ENCODE measurements at regions not wholly inside any gene's neighbourhood (a gene's known extent, or its start where the extent isn't known, plus 50 kb on each side); places are given as distances from the start of the nearest gene placed in this dataset.

GRCh38 chrX:140110081-140110650, 144.8 kb upstream of the CXorf66 start:
- TF ChIP-seq EP300 (IDR thresholded peaks at IDR 0.05; ENCODE audit: borderline replicate concordance) (no peak), TEAD4 (IDR thresholded peaks at IDR 0.05) (no peak), RAD21 (IDR thresholded peaks at IDR 0.05; ENCODE audit: low read depth) (no peak), ZBTB7A (IDR thresholded peaks at IDR 0.05; ENCODE audit: low read depth) (no peak), YY1 (IDR thresholded peaks at IDR 0.05; ENCODE audit: low read depth) (no peak), NFIC (IDR thresholded peaks at IDR 0.05) (no peak), TAF1 (IDR thresholded peaks at IDR 0.05; ENCODE audit: low read depth) (no peak), TCF12 (IDR thresholded peaks at IDR 0.05; ENCODE audit: low read depth) (no peak), FOXM1 (IDR thresholded peaks at IDR 0.05; ENCODE audit: borderline replicate concordance, low read depth) (no peak), EGR1 (IDR thresholded peaks at IDR 0.05) (no peak), CEBPB (IDR thresholded peaks at IDR 0.05) (no peak), REST (IDR thresholded peaks at IDR 0.05; ENCODE audit: low read depth) (no peak), MAX (IDR thresholded peaks at IDR 0.05) (no peak), CREB1 (IDR thresholded peaks at IDR 0.05; ENCODE audit: low read depth) (no peak), USF1 (IDR thresholded peaks at IDR 0.05) (no peak)

- TF ChIP-seq YY1 (IDR thresholded peaks at IDR 0.05; ENCODE audit: low read depth) (no peak), CEBPB (IDR thresholded peaks at IDR 0.05) (no peak), TCF12 (IDR thresholded peaks at IDR 0.05; ENCODE audit: low read depth) (no peak), MAX (IDR thresholded peaks at IDR 0.05) (no peak), REST (IDR thresholded peaks at IDR 0.05; ENCODE audit: low read depth) (no peak), ZBTB7A (IDR thresholded peaks at IDR 0.05; ENCODE audit: low read depth) (no peak), FOXM1 (IDR thresholded peaks at IDR 0.05; ENCODE audit: borderline replicate concordance, low read depth) (no peak), USF1 (IDR thresholded peaks at IDR 0.05) (no peak), EGR1 (IDR thresholded peaks at IDR 0.05) (no peak), TAF1 (IDR thresholded peaks at IDR 0.05; ENCODE audit: low read depth) (no peak), RAD21 (IDR thresholded peaks at IDR 0.05; ENCODE audit: low read depth) (no peak), CREB1 (IDR thresholded peaks at IDR 0.05; ENCODE audit: low read depth) (no peak), EP300 (IDR thresholded peaks at IDR 0.05; ENCODE audit: borderline replicate concordance) (no peak), NFIC (IDR thresholded peaks at IDR 0.05) (no peak), TEAD4 (IDR thresholded peaks at IDR 0.05) (no peak)
Observed at GRCh38 chrX:140104760-140105159, 139.4 kb upstream of the CXorf66 start.

DNA sequence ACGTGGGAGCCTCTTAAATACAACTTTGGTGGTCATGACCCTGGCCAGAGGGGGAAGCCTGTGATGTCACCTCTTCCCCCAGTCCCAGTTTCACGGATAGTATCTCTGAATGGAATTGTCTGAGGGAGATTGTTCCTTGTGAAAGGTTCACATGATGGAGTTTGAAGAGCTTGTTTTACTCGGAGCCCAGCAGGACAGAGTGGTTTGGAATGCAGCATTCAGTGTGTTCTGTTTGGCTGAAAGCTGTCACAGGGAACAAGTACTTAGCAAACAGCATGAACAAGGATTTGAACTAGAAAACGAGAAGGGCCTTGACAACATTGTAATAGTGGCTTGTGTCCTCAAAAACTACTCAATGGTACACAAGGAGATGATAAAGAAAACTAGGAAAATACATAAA, 133.9 kb upstream of the CXorf66 start:
- TF ChIP-seq RAD21 (IDR thresholded peaks at IDR 0.05; ENCODE audit: low read depth) (no peak), YY1 (IDR thresholded peaks at IDR 0.05; ENCODE audit: low read depth) (no peak), MAX (IDR thresholded peaks at IDR 0.05) (no peak), REST (IDR thresholded peaks at IDR 0.05; ENCODE audit: low read depth) (no peak), TCF12 (IDR thresholded peaks at IDR 0.05; ENCODE audit: low read depth) (no peak), ZBTB7A (IDR thresholded peaks at IDR 0.05; ENCODE audit: low read depth) (no peak), USF1 (IDR thresholded peaks at IDR 0.05) (no peak), CREB1 (IDR thresholded peaks at IDR 0.05; ENCODE audit: low read depth) (no peak), CEBPB (IDR thresholded peaks at IDR 0.05) (no peak), EGR1 (IDR thresholded peaks at IDR 0.05) (no peak), TAF1 (IDR thresholded peaks at IDR 0.05; ENCODE audit: low read depth) (no peak), FOXM1 (IDR thresholded peaks at IDR 0.05; ENCODE audit: borderline replicate concordance, low read depth) (no peak), NFIC (IDR thresholded peaks at IDR 0.05) (no peak), TEAD4 (IDR thresholded peaks at IDR 0.05) (no peak), EP300 (IDR thresholded peaks at IDR 0.05; ENCODE audit: borderline replicate concordance) (no peak)
